Rectal smooth muscle tissue (tissue), 1 donor: ENCODE measurements at regions not wholly inside any gene's neighbourhood (a gene's known extent, or its start where the extent isn't known, plus 50 kb on each side); places are given as distances from the start of the nearest gene placed in this dataset.
"Not testable (repeated sequence)": the region's sequence is repeated elsewhere in the genome, so short reads cannot be mapped to it uniquely, and the experiment has no call there.

ENCODE experiments used
- H3K27ac ChIP-seq: one replicate; pipeline ENCODE4 v1.7.0; 2013; ENCODE audit warnings: low read depth, low read length, inconsistent platforms
- H3K27me3 ChIP-seq: one replicate; pipeline ENCODE4 v1.7.0; 2013; ENCODE audit warnings: low read length; ENCODE audit not compliant: control insufficient read depth, insufficient read depth
- H3K36me3 ChIP-seq: one replicate; pipeline ENCODE4 v1.7.0; 2013; ENCODE audit warnings: low read length; ENCODE audit not compliant: control insufficient read depth, insufficient read depth
- H3K4me1 ChIP-seq: one replicate; pipeline ENCODE4 v1.7.0; 2013; ENCODE audit warnings: low read length; ENCODE audit not compliant: control insufficient read depth, insufficient read depth
- H3K4me3 ChIP-seq: one replicate; pipeline ENCODE4 v1.7.0; 2013; ENCODE audit warnings: low read length
- H3K9ac ChIP-seq: one replicate; pipeline ENCODE4 v1.7.0; 2013; ENCODE audit warnings: low read length

DNA sequence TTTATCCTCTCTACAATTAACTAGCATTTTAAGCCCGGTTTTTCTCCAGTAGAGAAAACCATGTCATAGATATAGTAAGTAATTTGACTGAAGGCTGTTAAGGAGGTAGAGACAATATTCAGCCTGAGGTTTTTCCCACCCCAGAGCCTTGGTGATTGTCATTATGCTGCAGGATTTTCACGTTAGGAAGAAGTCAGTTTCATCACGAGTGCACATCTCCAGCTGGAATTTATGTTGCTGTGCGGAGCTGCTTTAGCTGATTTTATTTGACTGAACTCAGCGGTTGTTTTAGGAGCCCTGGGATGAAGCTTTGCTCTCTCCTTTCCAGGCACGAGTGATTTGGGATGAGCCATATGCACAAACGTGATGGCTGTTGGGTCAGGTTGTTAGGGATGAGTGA lies 271.3 kb upstream of the RGMA start:
- Histone ChIP-seq H3K4me3 (no peak overlapping the region), H3K36me3 (no peaks in the 10 kb centered on the region), H3K4me1 (peaks cover 12% of the 10 kb centered on the region), H3K27ac (peak overlapping the region; percentile 80), H3K27me3 (no peaks in the 10 kb centered on the region), H3K9ac (no peak overlapping the region)

DNA sequence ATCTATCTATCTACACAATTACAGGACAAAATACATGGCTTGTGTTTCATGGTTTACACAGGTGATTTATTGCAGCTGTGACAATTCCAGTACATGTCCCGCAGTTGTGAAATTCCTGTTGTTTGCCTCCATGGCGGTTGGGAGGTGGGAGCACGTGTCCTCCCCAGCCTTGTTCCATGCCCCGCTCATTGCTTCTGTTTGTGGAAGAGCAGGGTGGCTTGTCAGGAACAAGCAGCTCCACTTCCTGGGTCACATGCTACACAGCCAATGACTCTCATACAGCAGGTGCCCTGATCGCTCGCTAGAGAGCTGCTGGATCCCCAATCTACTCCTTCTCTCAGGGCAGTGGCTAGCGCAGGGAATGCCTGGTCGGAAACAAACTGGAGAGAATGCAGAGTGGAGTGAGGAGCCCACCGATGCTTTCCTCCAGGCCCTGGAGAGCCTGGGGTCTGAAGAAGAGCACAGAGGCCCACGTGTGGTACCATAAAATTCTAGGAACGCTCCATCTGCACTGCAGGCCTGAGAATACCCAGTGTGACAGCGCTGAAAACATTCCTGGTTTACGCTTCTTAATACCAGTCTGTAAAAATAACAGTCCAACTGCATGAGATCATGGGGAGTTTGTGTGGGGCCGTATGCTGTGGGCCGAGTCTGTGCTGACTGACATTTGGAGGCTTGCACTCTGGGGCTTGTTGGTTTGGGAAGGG lies 270.6 kb upstream of the RGMA start:
- no peak overlapping the region for H3K9ac ChIP-seq
- H3K4me1 ChIP-seq, result peaks cover 12% of the 10 kb centered on the region
- peak overlapping the region; percentile 80 for H3K27ac ChIP-seq
- H3K4me3 ChIP-seq, result no peak overlapping the region
- H3K36me3 ChIP-seq, result no peaks in the 10 kb centered on the region
- H3K27me3 ChIP-seq, result no peaks in the 10 kb centered on the region

DNA sequence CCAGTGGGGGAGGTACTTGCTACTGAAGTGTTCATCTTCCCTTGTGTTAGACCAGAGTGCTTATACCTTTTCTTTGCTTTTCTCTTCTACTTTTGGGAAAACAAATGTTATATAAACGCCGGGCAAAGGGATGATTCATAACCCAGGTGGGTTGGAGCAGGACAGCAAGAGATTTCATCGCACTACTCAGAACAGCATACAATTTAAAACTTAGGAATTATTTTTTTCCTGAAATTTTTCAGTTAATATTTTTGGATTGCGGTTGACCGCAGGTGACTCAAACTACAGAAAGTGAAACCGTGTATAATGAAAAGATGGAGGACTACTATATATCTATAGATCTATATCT lies 270.0 kb upstream of the RGMA start:
- Histone ChIP-seq H3K9ac (no peak overlapping the region), H3K27me3 (no peaks in the 10 kb centered on the region), H3K27ac (peak overlapping the region; percentile 80), H3K4me1 (peaks cover 12% of the 10 kb centered on the region), H3K4me3 (no peak overlapping the region), H3K36me3 (no peaks in the 10 kb centered on the region)

DNA sequence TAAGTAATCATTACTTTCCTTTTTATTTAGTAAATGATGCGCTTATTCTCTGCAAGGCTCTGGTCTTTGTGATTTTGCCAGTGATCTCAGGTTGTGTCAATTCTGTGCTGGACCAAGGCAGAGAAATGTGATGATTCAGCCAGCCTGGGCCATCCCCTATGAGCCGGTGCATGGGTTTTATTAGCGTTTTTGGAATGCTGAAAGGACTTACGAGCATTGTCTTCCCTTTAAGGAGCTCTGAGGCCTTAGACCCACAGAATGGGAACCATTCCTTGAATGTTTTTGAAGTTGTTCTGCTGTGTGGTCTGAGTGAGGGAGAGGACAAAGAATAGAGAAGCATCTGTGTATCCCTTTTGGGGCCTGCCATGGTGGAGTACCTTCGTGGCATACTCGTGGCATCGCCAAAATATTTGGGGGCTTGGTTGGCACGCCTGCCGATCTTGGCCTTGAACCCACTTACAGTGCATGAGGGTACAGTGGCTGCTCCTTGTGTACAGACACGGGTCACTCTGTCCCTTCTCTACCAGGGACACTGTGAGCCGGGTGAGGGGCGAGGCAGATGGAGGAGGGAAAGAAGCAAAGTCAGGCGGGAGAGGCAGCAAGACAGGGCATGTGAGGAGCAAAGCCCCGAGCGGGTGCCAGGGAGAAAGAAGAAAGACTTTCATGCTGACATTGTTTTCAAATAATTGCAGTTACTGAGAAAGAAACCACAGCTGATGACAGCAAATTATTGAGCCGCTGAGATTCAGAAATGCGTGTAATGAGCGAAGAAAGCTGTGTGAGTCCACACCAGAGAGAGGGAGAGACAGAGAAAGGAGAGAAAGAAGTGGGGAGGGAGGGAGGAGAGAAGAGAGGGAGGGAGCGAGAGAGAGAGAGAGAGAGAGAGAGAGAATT lies 269.4 kb upstream of the RGMA start:
- H3K27me3 ChIP-seq, result no peaks in the 10 kb centered on the region
- H3K4me1 ChIP-seq, result peaks cover 12% of the 10 kb centered on the region
- H3K27ac ChIP-seq, result peak overlapping the region; percentile 67
- H3K36me3 ChIP-seq, result no peaks in the 10 kb centered on the region
- no peak overlapping the region for H3K4me3 ChIP-seq
- no peak overlapping the region for H3K9ac ChIP-seq

DNA sequence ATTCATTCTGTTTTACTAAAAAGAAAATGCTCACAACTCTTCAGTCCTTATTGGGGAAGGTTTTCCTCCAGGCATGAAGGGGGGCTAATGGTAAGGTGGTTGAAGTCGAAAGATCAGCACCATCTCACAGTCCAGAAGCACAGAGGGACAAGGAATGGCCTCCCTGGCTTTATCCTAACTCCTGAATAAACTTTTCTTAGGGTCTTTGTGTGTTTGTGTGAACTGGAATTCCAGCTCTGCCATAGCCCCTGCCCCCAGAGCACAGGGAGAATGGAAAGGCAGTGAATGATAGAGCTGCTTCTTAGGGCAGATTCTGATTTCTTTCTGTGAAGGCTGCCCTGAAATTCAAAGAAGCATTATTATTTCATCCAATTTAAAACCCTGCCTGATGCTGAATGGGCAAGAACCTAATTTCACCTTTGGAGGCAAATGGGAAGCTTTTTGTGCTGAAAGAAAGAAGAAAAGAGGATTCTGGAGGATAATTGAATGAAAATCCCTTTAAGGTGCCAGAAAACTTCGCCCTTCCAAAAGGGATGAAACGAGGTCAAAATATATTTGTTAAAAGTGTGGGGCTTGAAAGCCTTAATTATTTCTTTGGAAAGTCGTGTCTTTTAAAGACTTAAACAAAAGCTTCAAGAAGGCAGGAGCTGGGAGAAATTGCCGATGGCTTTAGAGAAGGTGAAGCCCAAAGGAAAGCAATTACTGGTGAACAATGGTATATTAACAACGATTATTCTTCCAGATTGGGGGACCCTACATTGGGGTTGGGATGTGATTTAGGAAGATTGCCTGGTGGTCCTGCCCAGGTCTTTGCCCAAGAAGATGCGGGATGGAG lies 259.9 kb upstream of the RGMA start:
- H3K27ac ChIP-seq, result no peak overlapping the region
- no peaks in the 10 kb centered on the region for H3K4me1 ChIP-seq
- no peaks in the 10 kb centered on the region for H3K36me3 ChIP-seq
- no peak overlapping the region for H3K4me3 ChIP-seq
- H3K9ac ChIP-seq, result no peak overlapping the region
- H3K27me3 ChIP-seq, result no peaks in the 10 kb centered on the region

DNA sequence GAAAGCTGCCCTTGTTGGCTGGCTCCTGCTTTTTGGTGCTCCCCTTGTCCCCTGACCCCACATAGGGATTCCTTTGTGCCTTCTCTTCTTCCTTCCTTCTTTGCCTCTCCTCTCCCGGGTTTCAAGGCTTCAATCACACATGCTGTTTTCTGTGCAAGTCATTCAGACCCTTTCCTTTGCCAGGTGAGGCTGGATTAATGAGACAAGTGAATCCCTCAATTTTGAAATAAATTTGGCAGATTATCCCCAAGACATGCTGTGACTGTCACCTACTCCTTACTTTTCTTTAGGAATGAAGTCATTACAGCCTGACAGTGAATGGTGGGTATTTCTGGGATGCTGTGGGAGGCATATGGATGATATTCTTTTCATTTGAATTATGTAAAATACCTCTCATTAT lies 259.0 kb upstream of the RGMA start:
- no peaks in the 10 kb centered on the region for H3K36me3 ChIP-seq
- H3K27me3 ChIP-seq, result no peaks in the 10 kb centered on the region

DNA sequence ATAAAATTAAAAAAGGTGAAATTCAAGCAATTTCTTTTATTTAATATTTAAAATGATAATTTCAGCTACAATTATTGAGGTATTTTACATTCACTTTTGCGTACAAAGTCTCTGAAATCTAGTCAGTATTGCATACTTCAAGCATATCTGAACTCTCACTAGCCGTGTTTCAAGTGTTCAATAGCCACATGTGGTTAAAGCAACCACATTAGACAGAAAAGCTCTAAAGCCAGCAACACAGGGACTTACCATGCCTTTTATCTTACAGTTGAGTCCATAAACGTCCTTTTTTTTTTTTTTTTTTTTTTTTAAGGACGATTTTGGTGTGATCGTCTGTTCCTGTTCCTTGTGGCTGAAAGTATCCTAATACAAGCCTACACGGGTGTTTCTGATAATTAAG lies 257.0 kb upstream of the RGMA start:
- Histone ChIP-seq H3K4me1 (no peaks in the 10 kb centered on the region), H3K27ac (no peak overlapping the region), H3K36me3 (no peaks in the 10 kb centered on the region), H3K9ac (no peak overlapping the region), H3K27me3 (no peaks in the 10 kb centered on the region), H3K4me3 (no peak overlapping the region)

More for the DNA sequence above, 259.0 kb upstream of the RGMA start:
- Histone ChIP-seq H3K4me3 (no peak overlapping the region), H3K9ac (no peak overlapping the region), H3K27ac (no peak overlapping the region), H3K4me1 (no peaks in the 10 kb centered on the region)

DNA sequence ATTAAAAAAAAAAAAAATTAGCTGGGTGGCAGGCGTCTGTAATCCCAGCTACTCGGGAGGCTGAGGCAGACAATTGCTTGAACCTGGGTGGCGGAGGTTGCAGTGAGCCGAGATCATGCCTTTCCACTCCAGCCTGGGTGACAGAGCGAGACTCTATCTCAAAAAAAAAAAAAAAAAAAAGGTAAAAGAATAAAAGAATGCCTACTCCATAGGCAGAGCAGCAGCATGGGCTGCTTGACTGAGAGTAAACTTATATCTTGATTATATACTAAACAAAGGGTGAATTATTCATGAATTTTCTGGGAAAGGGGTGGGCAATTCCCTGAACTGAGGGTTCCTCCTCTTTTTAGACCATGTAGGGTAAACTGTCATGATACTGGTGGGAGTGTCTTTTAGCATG lies 254.4 kb upstream of the RGMA start:
- not testable (repeated sequence) for H3K4me1 ChIP-seq, H3K36me3 ChIP-seq, H3K27me3 ChIP-seq, H3K9ac ChIP-seq, H3K4me3 ChIP-seq, H3K27ac ChIP-seq

DNA sequence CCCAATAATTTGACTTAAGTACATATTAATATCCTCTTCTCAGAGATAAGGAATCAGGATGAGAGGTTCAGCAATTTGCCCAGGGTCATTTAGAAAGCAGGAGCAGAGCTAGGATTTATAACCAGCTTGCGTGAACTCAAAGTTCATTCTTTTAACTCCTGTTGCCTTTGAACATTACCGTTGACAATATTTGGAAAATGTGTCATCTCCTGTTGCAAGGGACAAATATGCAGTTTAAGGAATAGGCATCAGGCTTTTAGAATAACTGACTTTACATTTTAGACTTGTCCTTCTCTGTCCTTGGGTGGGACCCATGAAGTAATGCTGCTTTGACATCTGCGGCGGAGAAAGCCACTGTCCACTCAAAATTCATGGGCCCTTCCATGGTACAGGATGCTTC lies 252.2 kb upstream of the RGMA start:
- H3K27me3 ChIP-seq, result no peaks in the 10 kb centered on the region
- no peak overlapping the region for H3K27ac ChIP-seq
- H3K36me3 ChIP-seq, result no peaks in the 10 kb centered on the region
- H3K4me3 ChIP-seq, result no peak overlapping the region
- H3K9ac ChIP-seq, result no peak overlapping the region
- H3K4me1 ChIP-seq, result no peaks in the 10 kb centered on the region

DNA sequence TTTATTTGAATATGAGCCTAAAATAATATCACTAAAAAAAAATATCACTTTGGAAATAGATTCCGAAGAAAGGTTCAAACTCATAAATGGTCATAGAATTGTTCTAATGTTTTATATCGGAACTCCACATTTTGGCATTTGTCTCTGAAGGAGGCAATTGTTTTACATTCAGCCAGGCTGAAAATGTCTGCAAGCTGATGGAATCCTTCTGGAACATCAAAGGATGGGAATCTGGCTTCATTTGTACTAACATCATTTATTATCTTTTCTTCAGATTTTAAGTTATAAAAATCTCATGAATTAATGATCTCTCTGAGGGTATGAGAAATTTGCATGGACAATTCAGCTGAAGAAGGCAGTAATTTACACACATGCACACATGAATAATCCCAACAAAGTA lies 251.4 kb upstream of the RGMA start:
- H3K4me1 ChIP-seq, result no peaks in the 10 kb centered on the region
- no peaks in the 10 kb centered on the region for H3K36me3 ChIP-seq
- no peak overlapping the region for H3K4me3 ChIP-seq
- no peaks in the 10 kb centered on the region for H3K27me3 ChIP-seq
- no peak overlapping the region for H3K9ac ChIP-seq
- no peak overlapping the region for H3K27ac ChIP-seq

DNA sequence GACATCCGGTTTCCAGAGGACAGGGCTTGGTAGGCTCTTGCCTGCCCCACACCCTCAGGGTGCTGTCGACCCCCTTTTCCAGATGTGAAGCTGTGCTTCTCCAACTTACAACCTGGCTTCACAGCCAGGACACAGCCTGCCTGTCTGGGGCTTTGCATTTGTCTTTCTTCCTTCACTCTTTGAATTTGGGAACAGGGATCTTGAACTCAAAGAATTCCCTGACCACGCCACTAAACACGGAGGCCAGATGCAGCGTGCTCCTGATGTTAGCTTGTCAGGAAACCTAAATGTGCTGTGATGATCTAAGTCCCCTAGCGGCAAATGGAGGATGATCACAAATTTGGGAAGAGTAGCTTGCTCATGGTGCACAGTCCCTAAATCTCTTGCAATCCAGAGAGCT lies 244.8 kb upstream of the RGMA start:
- no peak overlapping the region for H3K27ac ChIP-seq
- H3K36me3 ChIP-seq, result no peaks in the 10 kb centered on the region
- H3K9ac ChIP-seq, result no peak overlapping the region
- peaks cover 15% of the 10 kb centered on the region for H3K4me1 ChIP-seq
- H3K27me3 ChIP-seq, result no peaks in the 10 kb centered on the region
- H3K4me3 ChIP-seq, result no peak overlapping the region

DNA sequence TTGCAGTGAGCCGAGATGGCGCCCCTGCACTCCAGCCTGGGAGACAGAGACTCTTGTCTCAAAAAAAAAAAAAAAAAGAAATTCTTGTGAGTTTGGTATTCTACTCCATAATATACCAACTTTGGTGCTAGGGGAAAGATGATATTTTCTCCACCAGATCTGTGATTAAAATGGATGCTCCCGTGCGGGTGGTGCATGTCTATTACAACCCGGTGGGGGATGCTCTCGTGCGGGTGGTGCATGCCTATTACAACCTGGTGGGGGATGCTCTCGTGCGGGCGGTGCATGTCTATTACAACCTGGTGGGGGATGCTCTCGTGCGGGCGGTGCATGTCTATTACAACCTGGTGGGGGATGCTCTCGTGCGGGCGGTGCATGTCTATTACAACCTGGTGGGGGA lies 244.1 kb upstream of the RGMA start:
- H3K4me1 ChIP-seq, result peaks cover 15% of the 10 kb centered on the region
- H3K36me3 ChIP-seq, H3K4me3 ChIP-seq, H3K27me3 ChIP-seq, H3K27ac ChIP-seq, H3K9ac ChIP-seq: not testable (repeated sequence)
